ENCODE measurements at regions not wholly inside any gene's neighbourhood (a gene's known extent, or its start where the extent isn't known, plus 50 kb on each side); places are given as distances from the start of the nearest gene placed in this dataset.
"Not testable (repeated sequence)": the region's sequence is repeated elsewhere in the genome, so short reads cannot be mapped to it uniquely, and the experiment has no call there.

DNA sequence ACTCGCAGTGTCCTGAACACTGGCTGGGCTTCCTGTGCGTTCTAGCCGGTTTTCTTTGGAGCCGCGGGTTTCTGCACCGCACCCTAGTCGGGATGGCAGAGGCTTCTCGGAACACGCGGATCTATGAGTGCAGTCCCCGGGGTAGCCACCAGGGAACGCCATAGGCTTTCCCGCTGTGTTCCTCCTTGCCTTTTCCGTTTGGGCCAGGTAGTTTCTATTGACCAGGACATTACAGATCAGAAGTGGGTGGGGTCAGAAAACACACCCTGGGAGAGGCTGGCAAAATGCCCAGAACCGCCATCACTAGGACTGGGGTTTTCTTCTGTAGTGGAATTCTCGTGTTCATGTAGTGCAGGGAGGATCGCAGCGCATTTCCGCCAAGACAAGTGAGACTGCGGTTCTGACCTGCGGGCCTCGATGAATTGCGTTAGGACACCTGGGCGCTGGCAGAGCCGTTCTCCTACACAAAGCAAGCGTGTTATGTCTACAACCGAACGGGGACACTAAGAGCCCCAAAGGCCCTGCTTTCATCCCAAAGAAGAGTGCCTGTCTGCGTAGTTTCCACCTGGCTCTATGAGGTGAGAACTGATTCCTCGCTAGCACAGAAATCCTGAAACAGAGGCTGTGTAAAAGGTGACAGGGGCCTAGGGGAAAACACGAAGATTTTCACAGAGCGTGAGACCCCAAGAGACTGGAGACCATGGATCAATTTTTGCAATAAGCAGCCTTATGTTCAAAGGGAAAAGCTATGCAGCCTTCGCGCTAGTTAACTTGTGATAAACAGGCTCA lies 121.5 kb downstream of the PPIAL4G start:
- in situ Hi-C loops (cut with MboI; ENCODE audit: low sequenced_read_pairs): not testable (repeated sequence)

DNA sequence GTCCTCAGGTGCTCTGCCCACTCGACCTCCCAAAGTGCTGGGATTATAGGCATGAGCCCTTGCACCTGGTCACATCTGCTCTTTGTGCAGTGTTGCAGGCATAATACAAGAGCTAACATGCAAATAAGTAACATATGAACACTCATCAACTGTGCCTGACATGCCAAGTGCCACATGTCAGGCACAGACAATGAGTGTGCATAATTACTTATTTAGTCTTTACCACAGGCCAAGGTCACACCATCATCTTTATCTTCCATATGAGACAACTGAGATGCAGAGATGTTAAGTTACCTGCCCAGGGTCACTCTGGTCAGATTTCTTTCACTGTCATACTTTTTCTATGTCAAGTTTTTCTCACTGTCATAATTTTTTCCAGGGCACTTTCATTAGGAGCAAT lies 126.1 kb downstream of the PPIAL4G start:
- in situ Hi-C loops (cut with MboI; ENCODE audit: low sequenced_read_pairs): no loop called here

DNA sequence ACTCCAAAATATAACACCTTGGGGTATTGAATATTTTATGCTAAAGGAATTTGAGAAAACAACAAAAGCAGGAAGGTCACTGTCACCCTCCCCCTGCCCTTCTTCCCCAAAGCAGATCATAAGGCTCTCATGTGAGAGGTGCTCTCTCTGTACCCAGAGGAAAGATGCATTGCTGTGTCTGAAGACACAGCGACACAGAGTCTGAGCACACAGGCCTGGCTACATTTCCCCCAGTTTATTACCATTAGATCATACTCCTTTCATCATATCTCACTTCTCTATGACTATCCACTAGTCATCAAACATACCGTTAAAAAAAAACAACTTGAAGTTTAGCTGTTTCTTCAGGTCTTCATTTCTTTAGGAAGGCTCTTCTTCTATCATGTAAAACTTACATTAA lies 127.1 kb downstream of the PPIAL4G start:
- in situ Hi-C loops (cut with MboI; ENCODE audit: low sequenced_read_pairs): no loop called here

DNA sequence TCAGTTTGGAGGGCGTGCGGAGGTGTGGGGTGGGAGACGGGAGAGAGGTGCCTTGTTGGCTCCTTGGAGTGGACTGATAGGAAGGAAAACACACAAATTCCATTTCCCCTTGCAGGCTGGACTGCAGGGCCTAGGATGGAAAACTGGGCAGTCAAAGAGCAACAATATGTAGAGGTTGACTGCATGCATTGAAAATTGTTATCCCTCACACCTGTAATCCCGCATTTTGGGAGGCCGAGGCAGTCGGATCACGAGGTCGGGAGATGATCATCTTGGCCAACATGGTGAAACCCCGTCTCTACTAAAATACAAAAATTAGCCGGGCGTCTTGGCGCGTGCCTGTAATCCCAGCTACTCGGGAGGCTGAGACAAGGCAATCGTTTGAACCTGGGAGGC lies 128.2 kb downstream of the PPIAL4G start:
- in situ Hi-C loops (cut with MboI; ENCODE audit: low sequenced_read_pairs): no loop called here

DNA sequence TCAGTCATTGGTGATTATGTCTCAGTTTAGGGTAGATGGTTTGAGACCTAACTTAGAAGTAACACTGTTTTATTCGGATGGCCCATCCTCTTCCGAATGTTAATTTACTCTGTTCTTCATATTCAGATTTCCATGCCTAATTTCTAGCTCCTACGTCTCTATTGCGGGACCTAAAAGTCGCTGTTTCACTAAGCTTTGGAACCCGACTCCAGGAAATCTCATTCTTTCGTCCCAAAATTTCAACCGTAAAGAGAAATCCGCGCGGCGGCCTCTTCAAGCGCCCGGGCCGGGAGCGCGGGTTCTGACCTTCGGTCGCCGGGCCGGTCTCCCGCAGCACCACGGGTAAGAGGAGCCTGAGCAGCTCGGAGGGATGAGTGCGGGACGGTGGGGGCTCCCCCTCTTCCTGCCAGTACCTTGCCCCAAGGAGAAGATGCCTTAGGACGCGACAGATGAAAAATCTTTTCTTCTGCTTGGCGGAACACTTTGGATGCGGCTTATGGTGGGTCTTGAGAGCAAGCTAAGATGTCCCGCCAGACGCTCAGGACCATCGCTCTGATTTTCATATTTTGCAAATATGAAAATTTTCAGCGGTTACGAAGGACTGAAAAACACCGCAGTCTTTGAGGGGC lies 128.7 kb downstream of the PPIAL4G start:
- in situ Hi-C loops (cut with MboI; ENCODE audit: low sequenced_read_pairs): no loop called here

DNA sequence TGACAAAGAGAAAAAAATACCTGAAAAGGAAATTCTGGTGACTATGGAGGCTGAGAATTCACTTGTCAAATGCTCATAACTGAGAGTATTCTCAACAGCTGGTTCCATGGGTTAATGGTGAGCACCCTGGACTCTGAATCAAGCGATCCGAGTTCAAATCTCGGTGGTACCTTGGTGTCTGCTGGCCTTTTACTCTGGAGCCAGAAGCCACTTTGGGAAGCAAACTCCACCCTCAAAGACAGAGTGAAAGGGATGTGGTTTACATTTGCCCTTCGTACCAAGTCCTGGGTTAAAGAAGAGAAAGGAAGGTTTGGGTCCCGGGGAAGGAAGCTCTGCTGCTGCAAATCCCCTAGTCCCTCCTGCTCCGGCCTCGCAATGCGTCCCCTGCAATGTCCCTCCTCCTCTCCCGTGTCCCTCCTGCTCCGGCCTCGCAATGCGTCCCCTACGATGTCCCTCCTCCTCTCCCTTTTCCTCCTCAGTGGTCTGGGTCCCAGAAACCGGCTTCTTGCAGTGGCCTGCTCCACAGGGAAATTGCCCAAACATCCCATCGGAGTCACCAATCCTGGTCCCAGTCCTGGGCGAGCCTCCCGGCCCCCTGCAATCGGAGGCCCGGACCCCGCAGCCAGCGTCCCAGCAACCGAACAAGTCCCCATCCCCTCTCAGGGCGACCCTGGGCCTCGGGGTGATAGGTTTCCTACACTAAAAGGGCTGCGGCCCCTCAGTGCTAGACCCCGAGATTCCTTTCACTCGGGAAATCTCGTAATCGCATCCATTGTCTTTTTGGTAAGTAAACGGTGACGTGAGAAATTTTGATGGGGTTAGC lies 129.4 kb downstream of the PPIAL4G start:
- in situ Hi-C loops (cut with MboI; ENCODE audit: low sequenced_read_pairs): no loop called here

DNA sequence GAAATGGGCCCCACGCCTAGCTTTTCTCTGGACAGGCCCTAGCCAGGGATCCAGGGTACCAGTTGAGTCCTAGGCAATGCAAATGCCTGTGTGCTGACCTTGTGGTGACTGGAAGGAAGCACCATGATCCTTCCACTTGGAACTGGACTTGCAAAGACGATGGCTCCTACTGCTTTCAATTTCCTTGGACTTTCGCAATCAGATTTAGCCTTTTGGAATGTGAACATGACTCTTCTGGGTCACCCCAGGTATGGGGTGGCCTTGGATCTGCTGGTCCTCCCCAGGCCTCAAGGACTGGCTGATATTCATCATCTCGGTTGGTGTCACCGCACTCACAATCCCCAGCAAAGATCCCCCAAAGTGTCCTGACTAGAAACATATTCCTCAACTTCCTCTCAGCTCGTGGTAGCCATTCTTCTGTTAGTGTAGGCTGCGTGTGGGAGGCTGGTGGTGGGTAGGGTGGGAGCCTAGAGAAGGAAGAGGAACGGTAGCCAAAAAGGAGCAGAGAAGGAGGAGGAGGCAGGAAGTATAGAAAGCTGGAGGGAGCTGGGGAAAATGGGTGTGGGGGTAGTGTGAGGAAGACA lies 130.5 kb downstream of the PPIAL4G start:
- in situ Hi-C loops (cut with MboI; ENCODE audit: low sequenced_read_pairs): no loop called here

DNA sequence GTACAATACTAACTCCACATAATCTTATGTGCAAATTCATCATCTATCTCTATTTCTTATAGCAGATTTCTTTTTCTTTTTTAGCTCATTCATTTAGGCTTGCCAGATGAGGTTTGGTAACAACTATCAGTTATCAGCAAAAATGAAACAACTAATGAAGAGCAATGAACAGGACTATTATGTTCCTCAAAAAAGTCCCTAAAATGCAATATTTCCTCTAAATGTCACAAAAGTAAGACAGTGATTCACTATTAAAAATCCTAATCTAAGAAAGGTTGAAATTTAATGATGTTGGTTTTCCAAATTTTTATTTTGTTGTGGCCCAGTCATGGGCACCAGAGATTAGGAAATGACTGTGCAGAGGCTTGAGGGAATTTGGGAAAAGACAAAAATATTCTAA lies 135.3 kb downstream of the PPIAL4G start:
- in situ Hi-C loops (cut with MboI; ENCODE audit: low sequenced_read_pairs): no loop called here

DNA sequence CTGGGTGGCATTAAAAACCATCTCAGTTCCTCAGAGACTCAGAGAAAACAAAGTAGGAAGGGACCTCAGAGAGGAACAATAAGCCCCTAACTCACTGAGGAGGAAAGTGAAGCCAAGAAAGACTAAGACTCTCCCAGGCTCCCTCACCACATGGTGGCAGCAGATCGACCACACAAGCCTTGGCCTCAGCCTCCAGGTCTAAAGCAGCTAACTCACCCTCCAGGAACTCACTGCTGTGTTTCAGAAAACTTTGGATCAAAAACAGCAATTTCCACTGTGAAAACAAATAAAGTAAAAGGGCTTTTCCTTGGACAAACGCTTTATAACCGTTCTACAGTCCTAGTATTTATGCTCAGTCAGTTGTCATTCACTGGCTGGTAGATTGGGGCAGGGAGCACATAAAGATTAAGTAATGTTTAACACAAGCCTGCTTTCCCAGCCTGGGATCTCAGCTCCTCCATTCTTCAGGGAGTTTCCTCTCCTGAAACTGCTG lies 137.4 kb downstream of the PPIAL4G start:
- in situ Hi-C loops (cut with MboI; ENCODE audit: low sequenced_read_pairs): not testable (repeated sequence)

DNA sequence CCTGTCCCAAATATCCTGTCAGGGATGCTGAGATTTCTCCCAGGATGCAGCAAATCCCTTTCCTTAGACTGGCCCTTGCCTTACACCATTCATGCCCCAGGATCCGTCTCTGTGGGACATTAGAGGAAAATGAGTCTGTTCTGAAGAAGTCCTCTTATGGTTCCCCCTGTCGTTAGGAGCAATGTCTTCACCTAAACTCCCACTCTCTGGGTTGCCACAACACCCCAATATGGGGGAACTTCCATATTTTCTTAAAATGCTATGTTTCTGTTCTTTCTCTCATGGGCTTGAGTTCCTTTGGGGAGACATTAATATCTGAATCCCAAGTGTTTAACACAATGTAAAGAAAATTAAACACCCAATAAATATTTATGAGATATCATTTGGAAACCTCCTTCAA lies 138.5 kb downstream of the PPIAL4G start:
- in situ Hi-C loops (cut with MboI; ENCODE audit: low sequenced_read_pairs): not testable (repeated sequence)

DNA sequence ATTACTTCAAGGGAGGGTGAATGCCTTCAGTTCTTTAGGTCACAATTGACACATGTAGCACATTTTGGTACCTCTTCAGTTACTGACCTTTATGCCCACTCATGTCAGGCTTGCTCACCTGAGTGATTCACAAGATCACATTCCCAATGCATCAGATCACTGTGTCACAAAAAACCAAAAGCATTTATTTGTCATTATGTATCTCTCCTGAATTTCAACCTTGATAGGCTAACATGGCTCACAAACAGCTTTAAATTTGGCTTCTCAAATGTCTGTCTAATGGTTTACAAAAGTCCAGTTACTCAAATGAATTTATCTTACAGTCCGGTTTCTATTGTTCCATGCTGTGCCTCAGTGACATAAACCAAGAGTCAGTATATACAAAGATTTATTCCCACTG lies 141.4 kb downstream of the PPIAL4G start:
- in situ Hi-C loops (cut with MboI; ENCODE audit: low sequenced_read_pairs): not testable (repeated sequence)

DNA sequence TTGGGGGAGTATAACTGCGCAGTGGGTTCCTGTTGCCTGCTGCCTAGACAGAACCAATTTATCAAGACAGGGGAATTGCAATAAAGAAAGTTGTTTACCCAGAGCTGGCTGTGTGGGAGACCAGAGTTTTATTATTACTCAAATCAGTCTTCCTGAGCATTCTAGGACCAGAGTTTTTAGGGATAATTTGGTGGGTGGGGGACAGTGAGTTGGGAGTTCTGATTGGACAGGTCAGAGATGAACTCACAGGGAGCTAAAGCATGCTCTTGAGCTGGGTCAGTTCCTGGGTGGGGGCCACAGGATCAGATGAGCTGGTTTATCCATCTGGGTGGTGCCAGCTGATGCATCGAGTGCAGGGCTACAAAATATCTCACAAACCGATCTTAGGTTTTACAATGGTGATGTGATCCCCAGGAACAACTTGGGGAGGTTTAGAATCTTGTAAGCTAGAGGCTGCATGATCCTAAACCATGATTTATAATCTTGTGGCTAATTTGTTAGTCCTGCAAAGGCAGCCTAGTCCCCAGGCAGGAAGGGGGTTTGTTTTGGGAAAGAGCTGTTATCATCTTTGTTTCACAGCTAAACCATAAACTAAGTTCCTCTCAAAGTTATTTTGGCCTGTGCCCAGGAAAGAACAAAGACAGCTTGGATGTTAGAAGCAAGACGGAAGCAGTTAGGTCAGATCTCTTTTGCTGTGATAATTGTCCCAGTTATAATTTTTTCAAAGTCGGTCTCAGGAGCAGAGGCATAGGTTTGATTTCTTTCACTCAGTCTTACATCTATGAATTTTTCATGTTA lies 146.8 kb downstream of the PPIAL4G start:
- in situ Hi-C loops (cut with MboI; ENCODE audit: low sequenced_read_pairs): loop anchor here (10.0 kb wide), 1 partner anchor 62 kb away; no protein-coding TSS in a partner anchor

DNA sequence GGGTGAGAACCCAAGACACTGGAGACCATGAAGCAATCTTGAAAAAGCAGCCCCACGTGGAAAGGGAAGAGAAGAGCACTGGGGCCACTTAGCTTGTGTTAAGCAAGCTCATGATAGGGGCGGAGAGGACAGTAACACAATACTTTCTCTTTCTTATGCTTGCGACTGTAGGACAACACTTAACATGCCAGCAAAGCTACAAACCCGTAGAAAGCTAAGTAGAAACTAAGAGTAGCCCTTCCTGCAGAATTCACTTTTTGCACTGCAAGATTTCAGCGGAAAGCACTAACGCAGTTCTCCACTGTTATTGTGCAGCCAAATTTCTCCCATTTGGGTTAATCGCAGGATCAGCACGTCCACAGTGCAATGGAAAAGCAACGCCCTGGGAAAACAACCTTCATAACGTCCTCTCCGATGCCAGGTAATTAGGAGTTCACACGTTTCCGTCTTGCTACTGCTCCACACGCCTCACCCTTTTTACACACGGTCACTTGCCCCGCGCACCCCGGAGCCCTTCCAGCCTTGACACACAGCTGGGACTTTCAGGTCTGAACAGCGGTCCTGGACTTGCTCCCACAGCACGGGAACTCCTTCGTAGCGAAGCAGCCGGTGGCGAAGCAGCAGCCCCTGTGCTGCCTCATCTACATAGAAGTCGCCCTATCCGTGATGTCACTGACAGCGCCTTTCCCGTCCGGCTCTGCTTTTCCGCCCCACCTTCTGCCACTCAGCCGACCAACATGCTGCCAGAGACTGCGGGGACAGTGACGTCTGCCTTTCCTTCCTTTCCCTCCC lies 148.6 kb downstream of the PPIAL4G start:
- in situ Hi-C loops (cut with MboI; ENCODE audit: low sequenced_read_pairs): loop anchor here (10.0 kb wide), 1 partner anchor 60 kb away; no protein-coding TSS in a partner anchor

DNA sequence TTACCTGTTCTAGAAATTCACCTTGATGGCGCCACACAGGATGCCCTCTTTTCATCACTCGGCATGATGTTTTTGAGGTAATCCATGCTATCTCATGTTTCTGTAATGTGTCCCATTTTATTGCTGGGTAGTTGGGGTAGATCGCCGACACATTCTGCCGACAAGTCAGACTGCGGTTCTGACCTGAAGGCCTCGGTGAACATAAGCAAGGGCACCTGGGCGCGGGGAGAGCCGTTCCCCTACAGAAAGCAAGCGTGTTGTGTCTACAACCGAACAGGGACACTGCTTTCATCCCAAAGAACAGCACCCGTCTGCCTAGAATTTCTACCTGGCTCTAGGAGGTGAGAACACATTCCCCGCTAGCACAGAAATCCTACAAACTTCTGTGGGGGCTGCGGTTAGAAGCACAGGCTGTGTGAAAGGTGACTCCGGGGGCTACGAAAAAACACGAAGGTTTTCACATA lies 149.2 kb downstream of the PPIAL4G start:
- in situ Hi-C loops (cut with MboI; ENCODE audit: low sequenced_read_pairs): loop anchor here (10.0 kb wide), 1 partner anchor 59 kb away; no protein-coding TSS in a partner anchor

DNA sequence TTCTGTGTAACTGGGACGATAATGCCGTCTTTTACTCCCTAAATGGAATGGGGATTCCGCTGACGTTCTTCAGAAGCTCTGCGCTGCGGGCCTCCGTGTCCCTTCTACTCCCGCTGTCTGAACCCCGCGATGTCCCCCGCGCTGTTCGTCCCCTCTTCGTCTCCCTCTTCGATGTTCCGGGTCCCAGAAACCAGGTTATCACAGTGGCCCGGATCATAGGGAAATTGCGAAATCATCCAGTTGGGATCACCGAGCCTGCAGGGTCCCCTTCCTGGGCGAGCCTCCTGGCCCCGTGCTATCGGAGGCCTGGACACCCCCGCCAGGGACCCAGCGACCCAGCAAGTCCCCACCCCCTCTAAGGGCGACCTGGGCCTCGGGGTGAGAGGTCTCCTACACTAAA lies 154.2 kb downstream of the PPIAL4G start:
- in situ Hi-C loops (cut with MboI; ENCODE audit: low sequenced_read_pairs): no loop called here

DNA sequence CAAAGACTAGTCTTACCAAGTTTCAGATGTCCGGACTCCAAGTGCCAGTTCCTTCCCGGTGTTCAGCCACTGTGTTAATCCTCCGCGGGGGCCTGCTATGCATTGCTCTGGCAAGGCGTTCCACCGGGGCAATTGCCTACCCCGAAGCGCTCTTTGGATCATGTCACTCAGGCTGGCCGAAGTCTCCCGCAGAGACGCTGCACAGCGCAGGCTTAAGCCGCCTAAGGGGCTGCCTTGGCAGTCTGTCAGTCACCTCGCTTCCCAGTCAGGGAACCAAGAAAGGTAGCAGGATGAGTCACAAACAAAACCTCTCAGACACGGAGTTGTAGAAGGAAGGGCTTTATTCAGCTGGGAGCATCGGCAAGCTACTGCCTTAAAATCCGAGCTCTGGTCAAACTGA lies 158.1 kb downstream of the PPIAL4G start:
- in situ Hi-C loops (cut with MboI; ENCODE audit: low sequenced_read_pairs): not testable (repeated sequence)

DNA sequence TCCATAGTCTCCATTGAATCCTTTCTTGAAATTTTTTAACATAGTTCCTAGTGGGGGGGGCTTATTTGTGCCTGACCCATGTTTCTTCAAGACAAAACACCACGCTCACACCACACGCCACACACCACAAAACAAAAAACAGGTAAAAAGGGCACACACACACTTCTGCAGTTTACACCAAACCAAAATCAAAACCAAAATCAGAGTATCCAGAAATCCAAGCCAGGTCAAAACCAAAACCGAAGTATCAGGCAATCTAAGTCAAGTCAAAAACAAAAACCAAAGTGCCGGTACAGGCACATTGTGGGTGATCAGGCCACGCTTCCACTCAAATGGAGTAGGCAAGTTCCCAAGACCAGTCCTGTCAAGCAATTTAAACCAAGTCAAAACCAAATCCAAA lies 158.6 kb downstream of the PPIAL4G start:
- in situ Hi-C loops (cut with MboI; ENCODE audit: low sequenced_read_pairs): not testable (repeated sequence)

DNA sequence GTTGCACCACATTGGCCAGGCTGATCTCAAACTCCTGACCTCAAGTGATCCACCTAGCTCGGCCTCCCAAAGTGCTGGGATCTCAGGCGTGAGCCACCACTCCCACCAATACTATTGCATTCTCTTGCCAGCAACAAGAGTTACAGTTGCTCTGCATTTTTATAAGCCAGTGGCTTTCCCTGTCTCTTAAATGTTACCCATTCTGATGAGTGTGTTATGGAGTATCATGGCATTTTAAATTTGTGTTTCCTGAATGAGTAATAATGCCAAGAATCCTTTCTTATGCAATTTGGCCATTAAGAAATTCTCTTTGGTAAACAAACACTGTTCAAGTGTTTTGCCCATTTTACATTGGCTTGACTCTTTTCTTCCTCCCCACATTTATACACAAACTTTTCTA lies 163.0 kb downstream of the PPIAL4G start:
- in situ Hi-C loops (cut with MboI; ENCODE audit: low sequenced_read_pairs): not testable (repeated sequence)

DNA sequence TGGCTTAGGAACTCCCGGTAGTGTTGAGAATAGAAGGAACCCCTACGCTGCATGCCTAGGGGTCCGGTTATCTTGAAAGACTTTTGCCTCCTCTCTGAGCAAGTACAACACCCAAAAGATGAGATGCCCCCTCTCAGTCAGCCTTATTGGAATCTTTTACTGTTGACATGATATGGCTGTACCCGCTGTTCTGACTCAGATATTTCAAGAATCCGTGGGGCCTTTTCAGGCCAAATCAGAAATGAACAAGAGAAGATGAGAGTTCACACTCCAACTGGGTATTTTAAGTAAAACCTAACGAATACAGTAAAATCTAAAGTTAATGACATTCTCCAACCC lies 164.2 kb downstream of the PPIAL4G start:
- in situ Hi-C loops (cut with MboI; ENCODE audit: low sequenced_read_pairs): no loop called here

All from HL-60/S4 (cell line).